OCI-LY3 (cell line): ENCODE measurements at regions not wholly inside any gene's neighbourhood (a gene's known extent, or its start where the extent isn't known, plus 50 kb on each side); places are given as distances from the start of the nearest gene placed in this dataset.

Experiments
- CTCF ChIP-seq: fragments of 200-600, 300-600 bp; sonication (generic); IDR thresholded peaks from 2 replicates; pipeline ENCODE4 v1.5.1; 2014; ENCODE audit warnings: antibody characterized with exemption, low read length, low read depth
- EZH2phosphoT487 ChIP-seq: fragments of 200-600 bp; shearing (Covaris generic); IDR thresholded peaks from 2 replicates; pipeline ENCODE4 v1.6.1; 2018; ENCODE audit warnings: antibody characterized with exemption, mixed run types, low read depth

GRCh38 chr11:30789270-30789669 lies 203.1 kb upstream of the MPPED2 start:
- TF ChIP-seq CTCF (no peak), EZH2phosphoT487 (no peak)
